ENCODE measurements at regions not wholly inside any gene's neighbourhood (a gene's known extent, or its start where the extent isn't known, plus 50 kb on each side); places are given as distances from the start of the nearest gene placed in this dataset.

- Histone ChIP-seq H3K9me2 (ENCODE audit: insufficient read depth) (no peaks in the 10 kb centered on the region), H4K20me1 (replicated peaks; ENCODE audit: insufficient read depth) (no peaks in the 10 kb centered on the region), H3F3A (replicated peaks; ENCODE audit: low read depth) (no peaks in the 10 kb centered on the region), H3K27ac (ENCODE audit: low read depth) (no peak overlapping the region), H3K36me3 (ENCODE audit: insufficient read depth) (no peaks in the 10 kb centered on the region), H3K27me3 (ENCODE audit: insufficient read depth) (no peaks in the 10 kb centered on the region), H2AFZ (no peak overlapping the region), H3K79me2 (replicated peaks; ENCODE audit: insufficient read depth) (no peaks in the 10 kb centered on the region), H3K4me3 (no peak overlapping the region), H3K4me2 (no peak overlapping the region), H3K4me1 (ENCODE audit: insufficient read depth) (no peaks in the 10 kb centered on the region)
- TF ChIP-seq ZNF331 (CRISPR knock-in tag; IDR thresholded peaks at IDR 0.05; ENCODE audit: low read depth) (no peak), POLR2AphosphoS5 (IDR thresholded peaks at IDR 0.05; ENCODE audit: low read depth) (no peak), REST (IDR thresholded peaks at IDR 0.05; ENCODE audit: unreplicated experiment) (no peak), ZNF462 (CRISPR knock-in tag; IDR thresholded peaks at IDR 0.05) (no peak), EZH2phosphoT487 (IDR thresholded peaks at IDR 0.05; ENCODE audit: unreplicated experiment) (no peak), CTCF (conservative IDR thresholded peaks at IDR 0.05; ENCODE audit: low read depth in 2 of 2) (no peak), JUNB (IDR thresholded peaks at IDR 0.05; ENCODE audit: unreplicated experiment) (no peak), NANOG (IDR thresholded peaks at IDR 0.05; ENCODE audit: borderline replicate concordance) (no peak), ZNF114 (CRISPR knock-in tag; IDR thresholded peaks at IDR 0.05) (no peak), ETS1 (IDR thresholded peaks at IDR 0.05) (no peak), STAT1 (IDR thresholded peaks at IDR 0.05; ENCODE audit: unreplicated experiment) (no peak), CREB1 (CRISPR knock-in tag; IDR thresholded peaks at IDR 0.05; ENCODE audit: low read depth) (no peak), EZH2 (IDR thresholded peaks at IDR 0.05; ENCODE audit: low read depth, unreplicated experiment) (no peak)
- no peaks in the 10 kb centered on the region for H3K4me1 Mint-ChIP-seq
- ATAC-seq (no peak), DNase-seq (ENCODE audit: low spot score) (no peak)
- H3K4me3 Mint-ChIP-seq: no peak overlapping the region
- no peaks in the 10 kb centered on the region for H3K9me3 Mint-ChIP-seq
- no peaks in the 10 kb centered on the region for H3K36me3 Mint-ChIP-seq (ENCODE audit: low read depth)
- peaks cover 1% of the 10 kb centered on the region for H3K27me3 Mint-ChIP-seq (ENCODE audit: insufficient read depth, low read depth, poor library complexity)
- no peak overlapping the region for H3K27ac Mint-ChIP-seq
These were observed 547.4 kb upstream of the IL12A start for GRCh38 chr3:159441279-159441678.
